GM12875 (cell line): ENCODE measurements at regions not wholly inside any gene's neighbourhood (a gene's known extent, or its start where the extent isn't known, plus 50 kb on each side); places are given as distances from the start of the nearest gene placed in this dataset.

Experiments
- H3K4me3 ChIP-seq: one replicate; pipeline ENCODE4 v1.5.1; 2011; ENCODE audit warnings: low read depth, low read length, control low read depth
- CTCF ChIP-seq: IDR thresholded peaks from 2 replicates; pipeline ENCODE4 v1.5.1; 2011; ENCODE audit warnings: low read depth, mild to moderate bottlenecking, control low read depth, inconsistent platforms, low read length, moderate library complexity, borderline replicate concordance; ENCODE audit not compliant: insufficient read depth

GRCh38 chr1:245092638-245092976, 62.2 kb upstream of the KIF26B start:
- TF ChIP-seq CTCF: no peak
- H3K4me3 ChIP-seq: no peak overlapping the region

GRCh38 chr1:245091818-245092637, 62.8 kb upstream of the KIF26B start:
- no peak overlapping the region for H3K4me3 ChIP-seq
- TF ChIP-seq CTCF: no peak

DNA sequence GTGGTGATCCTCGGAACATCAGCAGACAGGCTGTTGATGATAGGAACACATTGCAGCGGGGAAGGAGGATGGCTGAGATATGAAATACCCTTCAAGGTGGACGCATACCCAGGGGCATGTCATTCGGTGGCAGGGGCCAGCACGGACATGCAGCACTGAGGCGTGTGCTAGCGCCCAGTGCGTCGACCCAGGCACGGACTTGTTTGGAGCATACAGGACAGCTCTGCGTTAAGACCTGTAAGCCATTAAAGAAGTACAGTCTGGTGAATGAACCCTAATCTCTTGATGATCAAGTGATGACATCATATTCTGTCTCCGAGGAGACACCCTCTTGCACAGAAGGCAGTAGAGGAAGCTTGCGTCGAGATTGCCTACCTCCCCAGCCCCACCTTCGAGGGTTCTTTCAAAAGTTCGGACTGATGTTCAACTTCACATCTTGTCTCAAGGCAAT, 63.6 kb upstream of the KIF26B start:
- TF ChIP-seq CTCF: no peak
- H3K4me3 ChIP-seq: no peak overlapping the region

GRCh38 chr1:245090491-245091090, 64.2 kb upstream of the KIF26B start:
- no peak for TF ChIP-seq CTCF
- H3K4me3 ChIP-seq: no peak overlapping the region

DNA sequence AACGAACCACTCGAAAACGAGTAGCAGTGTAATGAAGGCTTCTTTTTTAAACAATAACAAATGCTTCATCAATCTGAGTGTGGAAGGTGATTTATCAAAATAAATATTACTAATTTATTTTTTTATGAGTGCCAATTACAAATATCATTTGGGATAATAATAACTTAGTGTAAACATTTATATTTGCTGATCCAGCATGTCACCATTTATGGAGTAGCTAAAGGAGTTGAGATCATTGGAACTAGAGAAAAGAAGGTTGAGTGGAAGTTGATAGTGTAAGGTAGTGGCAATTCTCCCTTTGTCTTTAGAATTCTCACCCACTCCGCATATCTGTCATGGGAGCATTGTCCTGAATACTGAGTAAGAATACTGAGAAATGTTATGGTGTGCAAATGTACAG, 67.1 kb upstream of the KIF26B start:
- TF ChIP-seq CTCF: no peak
- no peak overlapping the region for H3K4me3 ChIP-seq

GRCh38 chr1:245086389-245086969, 68.3 kb upstream of the KIF26B start:
- H3K4me3 ChIP-seq: no peak overlapping the region
- no peak for TF ChIP-seq CTCF
